ENCODE measurements at regions not wholly inside any gene's neighbourhood (a gene's known extent, or its start where the extent isn't known, plus 50 kb on each side); places are given as distances from the start of the nearest gene placed in this dataset.

- TF ChIP-seq EZH2 (IDR thresholded peaks at IDR 0.05; ENCODE audit: insufficient read depth, poor library complexity, severe bottlenecking) (no peak), EZH2phosphoT487 (IDR thresholded peaks at IDR 0.05; ENCODE audit: insufficient read depth, low read depth) (no peak)
These were observed 300.8 kb downstream of the GPD2 start for GRCh38 chr2:156736950-156737349.
